GM18867 (cell line): ENCODE measurements at regions not wholly inside any gene's neighbourhood (a gene's known extent, or its start where the extent isn't known, plus 50 kb on each side); places are given as distances from the start of the nearest gene placed in this dataset.
"Not testable (repeated sequence)": the region's sequence is repeated elsewhere in the genome, so short reads cannot be mapped to it uniquely, and the experiment has no call there.

Experiments
- ATAC-seq: cut with Tn5 transposase; IDR thresholded peaks from one replicate; pipeline ENCODE4 v1.9.1; 2021; ENCODE audit warnings: mild to moderate bottlenecking, moderate library complexity; ENCODE audit not compliant: unreplicated experiment

- ATAC-seq, result no peak
These were observed 96.7 kb upstream of the LUZP2 start for GRCh38 chr11:24400059-24400665.

DNA sequence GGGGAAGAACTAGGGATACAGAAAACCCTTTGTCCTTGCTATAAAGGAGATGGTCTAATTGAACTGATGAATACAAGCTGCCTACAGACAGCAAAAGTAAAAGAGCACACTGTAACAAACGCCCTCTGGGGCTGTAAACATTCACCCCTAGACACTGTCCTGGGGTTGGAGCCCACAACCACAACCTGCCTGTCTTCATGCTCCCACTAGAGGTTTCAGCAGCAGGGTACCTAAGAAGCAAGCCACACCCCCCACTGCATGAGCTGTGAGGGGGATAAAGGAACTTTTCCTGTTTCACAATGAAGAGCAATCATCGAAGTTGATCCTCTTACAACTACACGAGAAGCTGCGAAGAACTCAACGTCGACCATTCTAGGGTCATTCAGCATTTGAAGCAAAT is 90.5 kb upstream of the LUZP2 start:
- no peak for ATAC-seq

DNA sequence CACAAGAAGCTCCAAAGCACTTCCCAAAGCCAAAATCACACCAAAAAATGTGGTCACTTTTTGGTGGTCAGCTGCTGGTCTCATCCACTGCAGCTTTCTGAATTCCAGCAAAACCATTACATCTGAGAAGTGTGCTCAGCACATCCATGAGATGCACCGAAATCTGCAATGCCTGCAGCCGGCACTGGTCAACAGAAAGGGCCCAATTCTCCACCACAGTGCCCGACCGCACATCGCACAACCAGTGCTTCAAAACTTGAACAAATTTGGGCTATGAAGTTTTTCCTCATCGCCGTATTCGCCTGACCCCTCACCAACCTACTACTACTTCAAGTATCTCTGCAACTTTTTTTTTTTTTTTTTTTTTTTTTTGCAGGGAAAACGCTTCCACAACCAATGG is 89.9 kb upstream of the LUZP2 start:
- ATAC-seq, result no peak

DNA sequence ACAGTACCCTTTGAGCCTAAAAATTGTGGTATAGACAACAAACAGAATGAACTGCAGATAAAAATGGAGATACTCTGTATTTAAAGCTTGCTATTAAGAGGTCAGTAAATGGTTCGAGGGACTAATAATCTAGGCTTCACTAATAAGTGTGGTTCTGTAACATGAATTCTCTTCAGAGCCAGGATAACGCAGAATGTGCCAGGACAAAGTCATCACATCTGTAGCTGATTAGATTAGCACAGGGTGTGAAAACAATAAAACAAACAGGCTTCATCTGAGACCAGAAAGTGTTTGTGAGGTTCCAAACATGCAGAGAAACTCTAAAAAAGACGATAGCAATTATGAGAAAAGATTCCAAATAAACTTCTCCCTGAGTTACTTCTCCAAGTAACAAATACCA is 89.1 kb upstream of the LUZP2 start:
- no peak for ATAC-seq

GRCh38 chr11:24408202-24408601 is 88.7 kb upstream of the LUZP2 start:
- ATAC-seq, result no peak

DNA sequence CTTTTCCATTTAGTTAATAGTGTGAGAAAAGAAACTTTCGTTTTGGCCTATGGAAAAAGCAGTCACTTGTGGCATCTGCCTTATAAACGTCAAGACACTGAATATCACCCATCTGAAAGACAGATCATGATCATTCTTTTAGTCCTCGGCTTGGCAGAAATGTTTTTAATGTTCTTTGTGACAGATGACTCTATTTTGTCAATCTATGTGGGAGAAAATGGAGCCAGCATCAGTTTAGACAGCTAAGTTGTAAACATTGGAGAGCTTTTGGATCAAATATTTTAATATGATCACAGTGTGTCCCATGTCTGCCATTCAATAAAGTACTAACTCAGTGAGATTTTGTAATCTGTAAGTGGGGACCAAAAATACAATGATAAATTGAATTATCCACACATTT is 85.1 kb upstream of the LUZP2 start:
- ATAC-seq, result no peak

DNA sequence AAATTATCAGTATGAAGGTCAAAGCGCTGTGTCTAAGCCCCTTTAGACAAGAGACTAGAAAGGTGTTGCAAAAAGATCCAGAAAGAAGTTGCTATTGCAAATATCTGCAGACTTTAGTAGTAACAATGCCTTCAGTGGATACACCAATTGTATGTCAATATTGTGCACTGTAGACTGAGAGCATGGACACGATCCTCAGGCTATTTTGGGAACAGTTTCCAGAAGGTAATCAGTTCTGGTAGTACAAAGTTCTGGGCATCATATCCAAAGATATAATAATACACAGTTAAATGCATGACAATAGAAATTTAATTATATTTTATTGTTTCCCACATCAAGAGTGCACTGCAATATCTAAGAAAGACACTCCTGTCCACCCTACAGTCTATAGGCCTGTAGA is 84.1 kb upstream of the LUZP2 start:
- ATAC-seq, result no peak

DNA sequence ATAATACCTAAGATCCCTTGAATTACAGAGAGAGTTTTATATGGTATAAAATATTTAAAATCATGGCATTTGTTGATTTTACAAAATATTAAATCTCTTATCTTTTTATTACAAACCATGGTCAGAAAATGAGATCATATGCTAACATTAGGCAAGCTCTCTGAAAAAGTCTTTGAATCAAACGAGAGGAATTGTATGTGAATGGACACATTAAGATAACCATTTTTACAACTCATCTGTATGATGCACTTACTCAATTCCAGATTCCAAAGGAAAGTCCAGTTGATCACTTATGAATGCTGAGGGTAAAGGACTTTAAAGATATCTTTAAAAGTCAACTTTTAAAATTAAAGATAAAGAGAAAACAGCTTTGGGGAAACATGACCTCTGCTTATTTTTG is 83.5 kb upstream of the LUZP2 start:
- no peak for ATAC-seq

GRCh38 chr11:24415955-24416636 is 80.8 kb upstream of the LUZP2 start:
- ATAC-seq, result not testable (repeated sequence)

DNA sequence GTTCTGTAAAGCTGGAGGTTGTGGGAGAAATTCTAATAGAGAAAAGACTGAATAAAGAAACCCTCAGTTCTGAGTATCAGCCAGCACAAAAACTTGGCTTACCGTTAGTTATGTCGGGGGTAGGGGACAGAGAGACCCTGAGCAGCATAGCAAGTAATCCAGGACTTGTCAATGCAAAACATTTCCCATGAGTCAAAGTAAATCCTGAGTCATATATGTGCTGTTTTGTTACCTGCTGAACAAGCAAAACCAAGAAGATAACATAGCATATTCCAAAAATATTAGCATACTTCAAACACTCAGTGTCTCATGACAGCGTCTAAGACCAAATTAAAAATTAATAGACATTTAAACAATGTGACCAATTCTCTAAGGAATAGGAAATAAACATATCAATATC is 75.1 kb upstream of the LUZP2 start:
- ATAC-seq, result no peak

DNA sequence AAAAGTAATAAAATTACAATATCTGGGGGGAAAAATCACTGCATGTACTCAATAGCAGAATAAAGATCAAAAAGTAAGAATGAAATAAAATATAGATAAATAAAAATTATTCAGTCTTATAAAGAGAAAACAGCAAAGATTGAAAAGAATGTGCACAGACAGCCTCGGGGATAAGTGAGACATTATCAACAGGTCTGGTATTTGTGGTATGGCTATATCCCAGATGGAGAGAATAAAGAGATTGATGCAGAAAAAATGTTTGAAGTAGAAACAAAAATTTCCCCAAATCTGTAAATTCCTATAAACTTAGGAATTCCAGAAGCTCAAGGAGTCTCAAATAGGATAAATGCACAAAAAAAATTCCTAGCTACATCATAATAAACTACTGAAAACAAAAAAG is 74.5 kb upstream of the LUZP2 start:
- ATAC-seq, result no peak

GRCh38 chr11:24437123-24437522 is 59.7 kb upstream of the LUZP2 start:
- ATAC-seq, result no peak
